ENCODE measurements at regions not wholly inside any gene's neighbourhood (a gene's known extent, or its start where the extent isn't known, plus 50 kb on each side); places are given as distances from the start of the nearest gene placed in this dataset.
A peak's percentile ranks its signal among the peaks of the same experiment; 100 is the strongest.

DNA sequence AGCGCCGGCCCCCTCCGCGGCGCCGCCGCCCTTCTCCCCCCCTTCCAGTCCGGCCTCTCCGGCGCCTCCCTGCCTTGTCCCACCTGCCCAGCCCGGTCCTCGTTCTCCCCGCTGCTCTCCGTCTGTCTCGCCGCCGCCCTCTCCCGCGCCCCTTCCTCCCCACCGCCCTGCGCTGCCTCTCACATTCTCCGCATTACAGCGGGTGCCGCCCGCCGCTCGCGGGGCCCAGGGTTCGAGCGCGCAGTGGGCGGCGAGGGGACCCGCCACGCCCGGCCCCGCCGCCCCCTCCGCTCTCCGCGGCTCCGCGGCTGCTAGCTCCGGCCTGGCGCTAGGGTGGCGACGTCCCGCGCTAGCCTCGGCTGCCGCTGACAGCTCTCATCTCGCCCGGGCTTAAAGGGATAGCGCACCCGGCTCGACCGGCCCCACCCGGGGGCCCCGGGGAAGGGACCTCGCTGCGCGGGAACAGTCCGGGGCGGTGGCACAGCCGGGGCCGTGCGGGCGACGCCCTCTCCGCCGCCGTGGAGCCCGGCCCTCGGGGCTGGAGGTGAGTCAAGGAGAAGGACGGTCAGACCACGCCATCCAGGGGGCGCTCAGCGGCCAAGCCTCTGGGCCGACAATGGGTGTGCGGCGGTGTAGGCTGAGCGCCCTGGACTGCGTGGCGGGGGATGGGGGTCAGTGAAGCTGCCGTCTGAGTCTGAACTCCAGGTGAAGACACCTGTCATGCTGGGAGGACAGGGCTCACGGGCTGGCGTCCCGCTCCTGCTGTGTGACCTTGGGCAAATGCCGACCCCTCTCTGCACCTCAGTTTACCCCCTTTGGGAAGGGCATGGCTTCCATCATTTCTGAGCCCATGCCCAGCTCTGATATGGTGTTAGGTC, 187.4 kb upstream of the LINGO1 start:
- H3K27ac ChIP-seq (replicated peaks in 1 of 4) = no peak overlapping the region
- no peaks in the 10 kb centered on the region for H3K9me3 ChIP-seq
- peak overlapping the region; percentile 45 to 51 (median 48) for H3K4me3 ChIP-seq
- peaks cover 0 to 87% (median 31%) of the 10 kb centered on the region in 4 donors for H3K27me3 ChIP-seq
- WGBS = under 1% methylated on average over 40 of the region's 89 CpGs
- peaks cover 6 to 26% (median 22%) of the 10 kb centered on the region in 4 donors for H3K4me1 ChIP-seq
- DNase-seq (ENCODE audit: extremely low spot score) = no peak
- H3K36me3 ChIP-seq = no peaks in the 10 kb centered on the region
- TF ChIP-seq POLR2A (IDR thresholded peaks at IDR 0.05; ENCODE audit: low read depth) (no peak), POLR2AphosphoS5 (IDR thresholded peaks at IDR 0.05) (no peak), EP300 (IDR thresholded peaks at IDR 0.05) (no peak)
- TF ChIP-seq, protein P1, sequence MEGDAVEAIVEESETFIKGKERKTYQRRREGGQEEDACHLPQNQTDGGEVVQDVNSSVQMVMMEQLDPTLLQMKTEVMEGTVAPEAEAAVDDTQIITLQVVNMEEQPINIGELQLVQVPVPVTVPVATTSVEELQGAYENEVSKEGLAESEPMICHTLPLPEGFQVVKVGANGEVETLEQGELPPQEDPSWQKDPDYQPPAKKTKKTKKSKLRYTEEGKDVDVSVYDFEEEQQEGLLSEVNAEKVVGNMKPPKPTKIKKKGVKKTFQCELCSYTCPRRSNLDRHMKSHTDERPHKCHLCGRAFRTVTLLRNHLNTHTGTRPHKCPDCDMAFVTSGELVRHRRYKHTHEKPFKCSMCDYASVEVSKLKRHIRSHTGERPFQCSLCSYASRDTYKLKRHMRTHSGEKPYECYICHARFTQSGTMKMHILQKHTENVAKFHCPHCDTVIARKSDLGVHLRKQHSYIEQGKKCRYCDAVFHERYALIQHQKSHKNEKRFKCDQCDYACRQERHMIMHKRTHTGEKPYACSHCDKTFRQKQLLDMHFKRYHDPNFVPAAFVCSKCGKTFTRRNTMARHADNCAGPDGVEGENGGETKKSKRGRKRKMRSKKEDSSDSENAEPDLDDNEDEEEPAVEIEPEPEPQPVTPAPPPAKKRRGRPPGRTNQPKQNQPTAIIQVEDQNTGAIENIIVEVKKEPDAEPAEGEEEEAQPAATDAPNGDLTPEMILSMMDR (IDR thresholded peaks at IDR 0.05) = no peak
- intact Hi-C loops (cut with DNase I) = loop anchor here (10.0 kb wide), 1 partner anchor 185 kb away; the partner anchor contains the start of gene LINGO1

DNA sequence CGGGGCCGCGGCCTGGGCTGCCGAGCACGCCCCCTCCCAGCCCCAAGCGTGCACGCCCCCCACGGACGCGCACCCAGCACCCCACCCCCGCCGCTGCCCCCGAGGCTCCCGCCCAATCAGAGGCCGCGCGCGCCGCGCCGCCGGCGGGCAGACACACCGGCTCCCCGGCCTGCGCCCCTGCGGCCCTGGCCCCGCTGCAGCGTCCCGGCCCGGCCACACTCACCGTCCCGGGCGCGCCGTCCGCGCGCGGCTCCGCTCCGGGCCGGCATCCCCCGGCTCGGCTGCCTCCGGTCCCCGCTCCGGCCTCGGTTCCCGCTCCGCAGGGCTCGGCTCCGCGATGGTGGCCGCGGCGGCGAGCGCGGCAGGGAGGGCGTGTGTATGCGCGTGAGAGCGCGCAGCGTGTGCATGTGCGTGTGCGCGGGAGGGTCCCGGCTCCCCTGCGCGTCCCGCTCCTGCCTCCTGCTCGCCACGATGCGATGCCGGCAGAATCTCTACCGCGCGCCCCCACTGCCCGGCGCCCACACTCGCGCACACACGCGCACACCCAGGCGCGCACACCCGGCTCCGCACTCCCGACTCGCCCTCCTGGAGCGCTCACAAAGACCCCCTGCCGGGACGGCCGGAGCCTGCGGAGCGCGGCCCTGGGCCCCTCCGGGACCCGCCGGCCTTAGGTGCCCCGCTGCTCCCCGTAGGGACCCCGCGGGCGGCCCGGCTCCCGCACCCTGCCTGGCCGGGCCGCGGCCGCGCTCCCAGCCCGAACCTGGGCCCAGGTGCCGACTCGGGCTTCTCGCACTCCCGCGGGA, 186.5 kb upstream of the LINGO1 start:
- Histone ChIP-seq H3K27me3 (peaks cover 0 to 91% (median 31%) of the 10 kb centered on the region in 4 donors), H3K36me3 (no peaks in the 10 kb centered on the region), H3K9me3 (no peaks in the 10 kb centered on the region), H3K4me1 (peaks cover 6 to 26% (median 22%) of the 10 kb centered on the region in 4 donors), H3K27ac (replicated peaks in 1 of 4) (no peak overlapping the region), H3K4me3 (peak overlapping the region; percentile 45 to 51 (median 48))
- under 1% methylated on average over 38 of the region's 120 CpGs for WGBS
- DNase-seq (ENCODE audit: extremely low spot score) = no peak
- intact Hi-C loops (cut with DNase I) = no loop called here
- TF ChIP-seq, protein P1 (IDR thresholded peaks at IDR 0.05) = no peak
- TF ChIP-seq POLR2A (IDR thresholded peaks at IDR 0.05; ENCODE audit: low read depth) = no peak
- TF ChIP-seq POLR2AphosphoS5 (IDR thresholded peaks at IDR 0.05) = no peak

DNA sequence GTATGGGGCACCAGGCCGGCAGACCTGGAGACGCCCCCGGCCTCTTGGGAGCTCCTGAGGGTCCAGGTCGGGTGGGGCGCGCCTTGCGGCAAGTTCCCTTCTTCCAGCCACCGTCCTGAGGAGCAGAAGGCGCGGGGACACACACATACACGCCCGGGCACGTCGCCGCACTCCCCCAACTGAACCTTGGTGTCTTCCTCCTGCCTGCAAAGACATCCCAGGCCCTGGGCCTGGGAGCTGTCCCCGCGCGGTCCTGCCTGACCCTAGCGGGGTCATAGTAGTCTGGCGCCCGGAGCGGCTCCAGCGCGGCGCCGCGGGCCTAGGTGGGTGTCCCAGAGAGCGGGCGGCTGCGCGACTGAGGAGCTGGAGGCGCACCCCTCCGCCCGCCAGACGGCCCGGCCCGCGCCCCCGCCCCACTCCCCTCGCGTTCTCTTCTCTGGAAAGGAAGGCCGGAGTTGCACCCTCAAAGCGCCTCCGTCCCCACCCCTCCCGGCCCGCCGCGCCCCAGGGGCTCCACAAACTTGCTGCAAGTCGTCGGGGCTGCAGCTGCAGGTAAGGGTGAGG, 185.9 kb upstream of the LINGO1 start:
- no peaks in the 10 kb centered on the region for H3K36me3 ChIP-seq
- H3K4me1 ChIP-seq = peaks cover 6 to 26% (median 22%) of the 10 kb centered on the region in 4 donors
- no peaks in the 10 kb centered on the region for H3K9me3 ChIP-seq
- H3K27ac ChIP-seq (replicated peaks in 1 of 4) = no peak overlapping the region
- TF ChIP-seq POLR2AphosphoS5 (IDR thresholded peaks at IDR 0.05) = no peak
- no peak for TF ChIP-seq POLR2A (IDR thresholded peaks at IDR 0.05; ENCODE audit: low read depth)
- no peak for TF ChIP-seq EP300 (IDR thresholded peaks at IDR 0.05)
- TF ChIP-seq, protein P1 (IDR thresholded peaks at IDR 0.05) = no peak
- DNase-seq (ENCODE audit: extremely low spot score) = no peak
- 39% methylated on average over 10 of the region's 50 CpGs for WGBS
- H3K27me3 ChIP-seq = peaks cover 0 to 88% (median 31%) of the 10 kb centered on the region in 4 donors
- intact Hi-C loops (cut with DNase I) = no loop called here
- H3K4me3 ChIP-seq = peak overlapping the region; percentile 45 to 51 (median 48)

DNA sequence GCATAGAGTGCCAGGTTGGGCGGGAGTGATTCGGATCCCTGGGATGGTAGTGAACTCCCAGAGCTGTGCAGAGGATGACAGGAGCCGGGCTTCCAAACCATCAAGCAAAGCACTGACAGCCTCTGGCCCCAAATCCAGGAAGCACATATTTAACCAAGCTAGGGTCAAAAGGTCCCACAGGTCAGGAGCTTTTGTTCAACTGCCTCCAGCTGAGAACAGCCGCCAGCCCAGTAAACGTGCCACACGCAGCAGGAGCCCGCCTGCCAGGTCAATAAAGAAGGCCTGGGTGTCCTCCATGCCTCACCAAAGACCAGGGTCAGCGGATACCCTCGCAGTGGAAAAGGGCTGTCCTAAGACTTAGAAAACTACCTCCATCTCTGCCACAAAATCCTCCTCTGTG, 184.7 kb upstream of the LINGO1 start:
- no peaks in the 10 kb centered on the region for H3K9me3 ChIP-seq
- intact Hi-C loops (cut with DNase I) = no loop called here
- 88% methylated on average over 8 of the region's 9 CpGs for WGBS

More for the DNA sequence above, 184.7 kb upstream of the LINGO1 start:
- H3K4me1 ChIP-seq = peaks cover 6 to 26% (median 22%) of the 10 kb centered on the region in 4 donors
- H3K27me3 ChIP-seq = peaks cover 0 to 92% (median 31%) of the 10 kb centered on the region in 4 donors
- TF ChIP-seq EP300 (IDR thresholded peaks at IDR 0.05) = no peak
- no peak for TF ChIP-seq POLR2A (IDR thresholded peaks at IDR 0.05; ENCODE audit: low read depth)
- no peak for TF ChIP-seq POLR2AphosphoS5 (IDR thresholded peaks at IDR 0.05)
- TF ChIP-seq, protein P1 (IDR thresholded peaks at IDR 0.05) = no peak
- no peak overlapping the region for H3K27ac ChIP-seq (replicated peaks in 1 of 4)
- no peaks in the 10 kb centered on the region for H3K36me3 ChIP-seq
- DNase-seq (ENCODE audit: extremely low spot score) = no peak
- no peak overlapping the region for H3K4me3 ChIP-seq
